ENCODE measurements at regions not wholly inside any gene's neighbourhood (a gene's known extent, or its start where the extent isn't known, plus 50 kb on each side); places are given as distances from the start of the nearest gene placed in this dataset.
"Not testable (repeated sequence)": the region's sequence is repeated elsewhere in the genome, so short reads cannot be mapped to it uniquely, and the experiment has no call there.

DNA sequence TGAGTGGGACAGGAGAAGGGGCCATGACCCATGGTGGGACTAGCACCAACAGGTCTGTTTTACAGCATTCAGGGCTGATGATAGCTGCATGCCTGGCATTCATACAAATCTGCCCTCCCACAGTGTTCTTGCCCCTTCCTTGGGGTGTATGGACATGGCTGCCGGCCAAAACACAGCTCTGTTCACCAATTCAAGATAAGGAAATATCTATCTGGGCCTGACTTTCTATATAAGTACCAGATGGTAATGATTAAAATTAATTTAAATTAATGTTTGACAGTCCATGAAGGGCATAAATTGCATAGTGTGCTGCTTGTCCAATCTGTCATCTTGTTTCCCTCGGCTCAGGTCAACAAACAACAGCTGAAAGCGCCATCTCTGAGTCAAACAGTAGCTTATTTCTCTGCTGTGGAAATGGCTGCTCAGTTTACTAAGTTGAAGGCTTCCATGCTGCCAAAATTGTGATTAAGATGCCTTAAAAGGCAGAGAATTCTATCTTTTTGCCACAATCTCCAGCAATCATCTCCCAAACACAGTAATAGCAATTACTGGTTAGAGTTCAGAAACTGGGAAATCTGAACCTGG, 67.0 kb upstream of the TSPAN7 start:
- TF ChIP-seq POLR2AphosphoS5 (IDR thresholded peaks at IDR 0.05) (no peak), EP300 (IDR thresholded peaks at IDR 0.05) (no peak), POLR2A (IDR thresholded peaks at IDR 0.05) (no peak)
- TF ChIP-seq, protein P1, sequence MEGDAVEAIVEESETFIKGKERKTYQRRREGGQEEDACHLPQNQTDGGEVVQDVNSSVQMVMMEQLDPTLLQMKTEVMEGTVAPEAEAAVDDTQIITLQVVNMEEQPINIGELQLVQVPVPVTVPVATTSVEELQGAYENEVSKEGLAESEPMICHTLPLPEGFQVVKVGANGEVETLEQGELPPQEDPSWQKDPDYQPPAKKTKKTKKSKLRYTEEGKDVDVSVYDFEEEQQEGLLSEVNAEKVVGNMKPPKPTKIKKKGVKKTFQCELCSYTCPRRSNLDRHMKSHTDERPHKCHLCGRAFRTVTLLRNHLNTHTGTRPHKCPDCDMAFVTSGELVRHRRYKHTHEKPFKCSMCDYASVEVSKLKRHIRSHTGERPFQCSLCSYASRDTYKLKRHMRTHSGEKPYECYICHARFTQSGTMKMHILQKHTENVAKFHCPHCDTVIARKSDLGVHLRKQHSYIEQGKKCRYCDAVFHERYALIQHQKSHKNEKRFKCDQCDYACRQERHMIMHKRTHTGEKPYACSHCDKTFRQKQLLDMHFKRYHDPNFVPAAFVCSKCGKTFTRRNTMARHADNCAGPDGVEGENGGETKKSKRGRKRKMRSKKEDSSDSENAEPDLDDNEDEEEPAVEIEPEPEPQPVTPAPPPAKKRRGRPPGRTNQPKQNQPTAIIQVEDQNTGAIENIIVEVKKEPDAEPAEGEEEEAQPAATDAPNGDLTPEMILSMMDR (IDR thresholded peaks at IDR 0.05): no peak
- Histone ChIP-seq H3K36me3 (no peaks in the 10 kb centered on the region), H3K27ac (no peak overlapping the region), H3K9me3 (no peaks in the 10 kb centered on the region), H3K4me3 (no peak overlapping the region), H3K27me3 (no peaks in the 10 kb centered on the region), H3K4me1 (no peaks in the 10 kb centered on the region)
- ATAC-seq (ENCODE audit: low FRiP score in 2 of 2): no peak
- WGBS, 2 donors: 65 to 75% methylated on average over 2 to 3 of the region's 3 CpGs
- DNase-seq: no peak

DNA sequence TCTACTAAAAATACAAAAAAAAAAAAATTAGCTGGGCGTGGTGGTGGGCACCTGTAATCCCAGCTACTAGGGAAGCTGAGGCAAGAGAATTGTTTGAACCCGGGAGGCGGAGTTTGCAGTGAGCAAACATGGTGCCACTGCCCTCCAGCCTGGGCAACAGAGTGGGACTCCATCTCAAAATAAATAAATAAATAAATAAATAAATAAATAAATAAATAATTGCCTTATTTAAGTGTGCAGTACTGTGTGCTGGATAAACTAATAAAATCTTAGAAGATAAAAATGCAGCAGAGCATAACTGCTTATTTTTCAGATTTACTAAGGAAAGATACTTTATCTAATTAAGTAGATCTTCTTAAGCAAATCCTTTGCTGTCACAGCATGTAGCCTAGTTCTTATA, 61.7 kb upstream of the TSPAN7 start:
- H3K9me3 ChIP-seq: peaks cover 0 to 11% (median 3%) of the 10 kb centered on the region in 4 donors
- ATAC-seq (ENCODE audit: low FRiP score in 2 of 2): not testable (repeated sequence)

DNA sequence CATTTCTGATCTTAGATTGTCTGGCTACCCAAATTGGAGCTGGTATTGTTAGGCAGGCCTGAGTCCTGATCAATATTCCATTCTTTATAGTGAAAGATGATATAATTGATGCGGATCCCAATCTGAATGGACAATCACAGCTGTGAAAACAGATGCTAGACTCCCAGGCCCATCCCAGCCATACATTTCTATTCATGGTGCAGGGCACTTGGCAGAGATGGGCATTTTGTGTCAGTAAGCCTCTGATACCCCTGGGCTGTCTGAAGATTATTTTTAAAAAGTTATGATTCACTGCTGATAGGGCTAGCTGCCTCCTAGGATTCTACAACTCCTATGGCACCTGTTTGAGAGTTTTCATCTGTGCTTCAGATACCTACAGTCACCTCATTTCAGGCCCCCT, 61.2 kb upstream of the TSPAN7 start:
- H3K36me3 ChIP-seq: no peaks in the 10 kb centered on the region
- H3K9me3 ChIP-seq: peaks cover 0 to 11% (median 3%) of the 10 kb centered on the region in 4 donors
- H3K4me3 ChIP-seq: no peak overlapping the region
- H3K27me3 ChIP-seq: no peaks in the 10 kb centered on the region
- ATAC-seq (ENCODE audit: low FRiP score in 2 of 2) (no peak), DNase-seq (no peak)
- TF ChIP-seq, protein P1 (IDR thresholded peaks at IDR 0.05): no peak
- no peak for TF ChIP-seq POLR2AphosphoS5 (IDR thresholded peaks at IDR 0.05)
- TF ChIP-seq POLR2A (IDR thresholded peaks at IDR 0.05): no peak
- TF ChIP-seq EP300 (IDR thresholded peaks at IDR 0.05): no peak
- WGBS, 2 donors: 27 to 100% methylated on average over 1 of the region's 1 CpG
- H3K4me1 ChIP-seq: no peaks in the 10 kb centered on the region
- H3K27ac ChIP-seq: no peak overlapping the region

More for the DNA sequence above, 61.7 kb upstream of the TSPAN7 start:
- not testable (repeated sequence) for H3K27me3 ChIP-seq, H3K4me3 ChIP-seq, H3K4me1 ChIP-seq, H3K27ac ChIP-seq, H3K36me3 ChIP-seq, DNase-seq
- WGBS, 2 donors: 92 to 100% methylated on average over 3 of the region's 3 CpGs

DNA sequence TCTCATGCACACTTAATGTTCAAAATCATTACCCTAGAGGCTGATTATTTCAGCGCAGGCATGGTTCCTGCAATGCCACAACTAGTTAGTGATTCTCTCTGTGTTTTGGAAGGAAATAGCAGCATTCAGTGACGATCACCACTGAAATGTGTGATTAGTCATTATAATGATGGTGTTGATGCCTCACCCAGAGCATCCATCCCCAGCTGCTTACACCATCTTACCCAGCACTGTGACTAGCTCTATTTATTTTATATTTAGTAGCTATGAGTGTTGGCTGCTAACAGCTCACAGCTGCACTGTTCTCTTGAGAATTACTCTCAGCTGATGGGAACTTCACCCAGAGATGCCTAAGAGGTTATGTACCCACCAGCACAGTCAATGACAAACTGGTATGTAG, 60.5 kb upstream of the TSPAN7 start:
- Histone ChIP-seq H3K9me3 (peaks cover 0 to 11% (median 3%) of the 10 kb centered on the region in 4 donors), H3K27ac (no peak overlapping the region), H3K27me3 (no peaks in the 10 kb centered on the region), H3K4me1 (no peaks in the 10 kb centered on the region), H3K4me3 (no peak overlapping the region), H3K36me3 (no peaks in the 10 kb centered on the region)
- DNase-seq (no peak), ATAC-seq (ENCODE audit: low FRiP score in 2 of 2) (no peak)
- TF ChIP-seq POLR2A (IDR thresholded peaks at IDR 0.05) (no peak), EP300 (IDR thresholded peaks at IDR 0.05) (no peak)
- 71 to 81% methylated on average over 2 of the region's 2 CpGs for WGBS, 2 donors

DNA sequence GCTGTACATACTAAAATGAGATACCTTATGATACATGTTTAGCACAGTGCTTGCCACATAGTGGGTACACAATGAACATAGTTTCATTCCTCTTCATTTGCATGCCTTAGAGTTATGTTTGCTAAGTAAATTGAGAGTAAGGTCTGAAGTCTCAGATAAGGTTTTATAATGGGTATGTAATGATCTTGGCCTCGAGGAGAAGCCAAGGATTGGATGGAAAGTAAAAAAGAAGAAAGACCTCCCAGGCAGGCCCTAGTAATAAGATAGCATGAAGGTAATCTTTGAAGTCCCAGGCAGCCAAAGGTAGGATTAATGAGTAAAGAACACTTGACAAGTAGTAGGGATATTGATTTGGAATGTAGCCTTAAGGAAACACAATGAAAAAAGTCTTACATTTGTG, 55.8 kb upstream of the TSPAN7 start:
- no peak for ATAC-seq (ENCODE audit: low FRiP score in 2 of 2)
- H3K36me3 ChIP-seq: no peaks in the 10 kb centered on the region

More for the DNA sequence above, 55.8 kb upstream of the TSPAN7 start:
- no peak for DNase-seq
- Histone ChIP-seq H3K4me3 (no peak overlapping the region), H3K9me3 (peaks cover 0 to 11% (median 3%) of the 10 kb centered on the region in 4 donors), H3K4me1 (no peaks in the 10 kb centered on the region), H3K27me3 (no peaks in the 10 kb centered on the region), H3K27ac (no peak overlapping the region)
- WGBS, 2 donors: 35 to 63% methylated on average over 1 of the region's 1 CpG
- no peak for TF ChIP-seq EP300 (IDR thresholded peaks at IDR 0.05)
- TF ChIP-seq, protein P1 (IDR thresholded peaks at IDR 0.05): no peak
- TF ChIP-seq POLR2A (IDR thresholded peaks at IDR 0.05): no peak
- no peak for TF ChIP-seq POLR2AphosphoS5 (IDR thresholded peaks at IDR 0.05)
